Nephron (organoid): ENCODE measurements at regions not wholly inside any gene's neighbourhood (a gene's known extent, or its start where the extent isn't known, plus 50 kb on each side); places are given as distances from the start of the nearest gene placed in this dataset.

Experiments used
- H3K27ac Mint-ChIP-seq, 3 experiments: 2 replicates each; pipeline ENCODE4 v1.8.0; 2020; ENCODE audit warnings: mixed read lengths in 3 of 3, mild to moderate bottlenecking in 2 of 3, moderate library complexity in 1 of 3
- H3K27me3 Mint-ChIP-seq: 2 replicates; pipeline ENCODE4 v1.8.0; 2021; ENCODE audit warnings: low read depth, mild to moderate bottlenecking, moderate library complexity, mixed read lengths
- H3K36me3 Mint-ChIP-seq: 2 replicates; pipeline ENCODE4 v1.8.0; 2020; ENCODE audit warnings: low read depth, mixed read lengths
- H3K4me1 Mint-ChIP-seq: 2 replicates; pipeline ENCODE4 v1.8.0; 2020; ENCODE audit warnings: mixed read lengths
- H3K4me3 Mint-ChIP-seq, 3 experiments: 2 replicates each; pipeline ENCODE4 v1.8.0; 2020; ENCODE audit warnings: mild to moderate bottlenecking in 3 of 3, mixed read lengths in 3 of 3, moderate library complexity in 2 of 3
- H3K9me3 Mint-ChIP-seq: 2 replicates; pipeline ENCODE4 v1.8.0; 2020; ENCODE audit warnings: mixed read lengths
- CTCF ChIP-seq, 3 experiments: fragments of 200-600 bp; sonication (generic); IDR thresholded peaks; one replicate each; pipeline ENCODE4 v1.5.0; 2021; ENCODE audit warnings: antibody characterized with exemption in 3 of 3; ENCODE audit not compliant: unreplicated experiment in 3 of 3

GRCh38 chr11:127531167-127531566, 530.6 kb upstream of the KIRREL3 start:
- TF ChIP-seq CTCF (IDR thresholded peaks at IDR 0.05; ENCODE audit: unreplicated experiment in 3 of 3): no peak
- Mint-ChIP-seq H3K36me3 (no peaks in the 10 kb centered on the region), H3K4me3 (no peak overlapping the region), H3K4me1 (no peaks in the 10 kb centered on the region), H3K9me3 (peaks cover 2% of the 10 kb centered on the region), H3K27ac (no peak overlapping the region), H3K27me3 (no peaks in the 10 kb centered on the region)

GRCh38 chr11:127528297-127528696, 527.7 kb upstream of the KIRREL3 start:
- Mint-ChIP-seq H3K27me3 (no peaks in the 10 kb centered on the region), H3K4me1 (peaks cover 8% of the 10 kb centered on the region), H3K4me3 (no peak overlapping the region), H3K9me3 (no peaks in the 10 kb centered on the region), H3K36me3 (no peaks in the 10 kb centered on the region), H3K27ac (no peak overlapping the region)
- TF ChIP-seq CTCF (IDR thresholded peaks at IDR 0.05; ENCODE audit: unreplicated experiment in 3 of 3): no peak

GRCh38 chr11:127524618-127525017, 524.0 kb upstream of the KIRREL3 start:
- Mint-ChIP-seq H3K27me3 (peaks cover 3% of the 10 kb centered on the region), H3K4me3 (no peak overlapping the region), H3K4me1 (peaks cover 12% of the 10 kb centered on the region), H3K9me3 (no peaks in the 10 kb centered on the region), H3K36me3 (no peaks in the 10 kb centered on the region), H3K27ac (no peak overlapping the region)
- TF ChIP-seq CTCF (IDR thresholded peaks at IDR 0.05; ENCODE audit: unreplicated experiment in 3 of 3): no peak

GRCh38 chr11:127521413-127521812, 520.8 kb upstream of the KIRREL3 start:
- no peak for TF ChIP-seq CTCF (IDR thresholded peaks at IDR 0.05; ENCODE audit: unreplicated experiment in 3 of 3)
- Mint-ChIP-seq H3K36me3 (no peaks in the 10 kb centered on the region), H3K27ac (no peak overlapping the region), H3K27me3 (peaks cover 3% of the 10 kb centered on the region), H3K9me3 (peaks cover 14% of the 10 kb centered on the region), H3K4me1 (peaks cover 12% of the 10 kb centered on the region), H3K4me3 (no peak overlapping the region)

GRCh38 chr11:127507851-127508250, 507.3 kb upstream of the KIRREL3 start:
- Mint-ChIP-seq H3K27ac (no peak overlapping the region), H3K4me3 (no peak overlapping the region), H3K4me1 (peaks cover 9% of the 10 kb centered on the region), H3K36me3 (no peaks in the 10 kb centered on the region), H3K9me3 (no peaks in the 10 kb centered on the region), H3K27me3 (no peaks in the 10 kb centered on the region)
- TF ChIP-seq CTCF (IDR thresholded peaks at IDR 0.05; ENCODE audit: unreplicated experiment in 3 of 3): no peak

- Mint-ChIP-seq H3K4me3 (no peak overlapping the region), H3K4me1 (peaks cover 9% of the 10 kb centered on the region), H3K36me3 (no peaks in the 10 kb centered on the region), H3K27me3 (no peaks in the 10 kb centered on the region), H3K9me3 (no peaks in the 10 kb centered on the region), H3K27ac (no peak overlapping the region)
- no peak for TF ChIP-seq CTCF (IDR thresholded peaks at IDR 0.05; ENCODE audit: unreplicated experiment in 3 of 3)
Measured at GRCh38 chr11:127506647-127507046, 506.1 kb upstream of the KIRREL3 start.
